Stimulated activated CD8-positive, alpha-beta memory T cell treated with anti-CD3 and anti-CD28 coated beads, Interleukin-15, amount 100 ng/mL, for 24 hours (primary cell): ENCODE measurements at regions not wholly inside any gene's neighbourhood (a gene's known extent, or its start where the extent isn't known, plus 50 kb on each side); places are given as distances from the start of the nearest gene placed in this dataset.

Experiments used
- DNase-seq: peaks from one replicate; pipeline ENCODE4 v3.0.0-alpha.2; 2020; ENCODE audit warnings: low read depth

DNA sequence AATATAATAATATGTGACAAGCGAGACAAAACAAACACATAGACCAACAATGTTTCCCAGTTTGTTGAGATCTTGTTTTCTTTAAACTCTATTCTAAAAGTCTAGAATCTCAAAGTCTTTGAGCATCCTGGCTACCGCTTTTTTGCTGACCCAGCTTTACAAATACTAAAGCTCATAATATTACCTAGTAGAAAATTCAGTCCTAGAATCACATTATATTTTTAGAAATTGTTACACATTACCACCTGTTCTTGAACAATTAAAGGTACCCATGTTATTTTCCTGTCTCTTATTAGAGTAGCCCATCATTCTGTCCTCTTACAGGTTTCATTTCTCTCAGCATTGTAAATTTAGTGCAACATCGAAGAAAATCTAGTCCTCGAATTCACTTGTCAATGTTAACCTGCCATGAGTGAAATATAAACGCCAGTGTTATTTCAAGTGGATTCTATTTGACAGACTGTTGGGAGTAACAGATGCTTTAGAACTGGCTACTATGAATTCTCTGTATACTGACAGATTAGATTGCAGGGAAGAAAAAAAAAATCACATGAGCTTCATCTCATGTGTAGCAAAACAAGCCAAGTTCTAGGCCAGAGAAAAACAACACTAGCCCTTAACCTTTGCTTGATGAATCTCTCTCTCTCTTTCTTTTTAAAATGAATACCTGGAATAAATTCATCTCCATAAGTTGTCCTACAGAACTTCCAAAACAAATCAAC lies 851.2 kb upstream of the ADAMTS5 start:
- no peak for DNase-seq

DNA sequence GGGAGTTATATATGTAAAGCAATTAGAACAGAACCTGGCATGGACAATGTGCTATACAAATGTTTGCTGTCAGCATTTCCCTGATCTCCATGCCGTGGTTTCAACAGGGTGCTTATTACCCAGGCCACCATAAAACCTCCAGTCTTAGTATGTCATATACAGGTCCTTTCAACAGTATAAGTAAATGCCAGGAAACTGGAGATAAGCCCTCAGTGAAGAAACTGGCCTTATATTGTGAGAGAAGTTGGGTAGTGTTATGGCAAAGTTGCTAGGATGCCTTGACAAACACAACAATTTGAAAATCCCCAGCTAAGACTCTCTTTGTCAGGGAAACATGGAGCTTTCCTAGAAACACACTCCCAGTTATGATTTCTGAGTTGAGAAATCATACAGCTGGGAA lies 850.2 kb upstream of the ADAMTS5 start:
- DNase-seq = no peak

DNA sequence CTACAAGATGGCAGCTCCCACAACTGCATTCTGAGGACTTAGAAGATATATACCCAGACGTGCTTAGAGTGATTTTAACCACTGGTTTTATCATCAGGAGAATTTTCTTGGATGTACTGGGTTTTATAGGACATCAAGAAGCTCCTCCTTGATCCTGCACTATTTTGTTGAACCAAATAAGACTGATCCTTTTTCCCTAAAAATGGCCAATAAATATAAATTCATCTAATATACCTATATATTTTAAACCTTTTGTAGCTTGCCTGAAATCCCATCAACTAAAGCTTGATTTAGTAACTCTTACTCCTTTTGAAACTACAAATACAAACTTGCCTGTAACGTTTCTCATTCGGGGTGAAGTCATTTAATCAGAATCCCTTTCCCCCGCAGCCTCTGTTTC lies 849.4 kb upstream of the ADAMTS5 start:
- no peak for DNase-seq

DNA sequence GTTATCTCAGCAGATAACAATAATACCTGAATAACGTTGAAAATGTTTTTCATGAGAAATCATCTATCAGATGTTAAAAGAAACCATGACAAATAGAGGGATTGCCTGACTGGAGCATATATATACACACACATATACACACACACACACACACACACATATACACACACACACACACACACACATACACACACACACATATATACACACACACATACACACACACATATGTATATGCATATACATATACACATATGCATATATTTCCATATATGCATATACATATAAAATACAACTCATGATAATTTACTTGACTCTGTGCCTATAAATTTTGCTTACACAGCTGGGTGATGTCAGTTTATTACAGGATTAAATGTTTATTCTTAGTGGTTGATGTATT lies 847.3 kb upstream of the ADAMTS5 start:
- no peak for DNase-seq

DNA sequence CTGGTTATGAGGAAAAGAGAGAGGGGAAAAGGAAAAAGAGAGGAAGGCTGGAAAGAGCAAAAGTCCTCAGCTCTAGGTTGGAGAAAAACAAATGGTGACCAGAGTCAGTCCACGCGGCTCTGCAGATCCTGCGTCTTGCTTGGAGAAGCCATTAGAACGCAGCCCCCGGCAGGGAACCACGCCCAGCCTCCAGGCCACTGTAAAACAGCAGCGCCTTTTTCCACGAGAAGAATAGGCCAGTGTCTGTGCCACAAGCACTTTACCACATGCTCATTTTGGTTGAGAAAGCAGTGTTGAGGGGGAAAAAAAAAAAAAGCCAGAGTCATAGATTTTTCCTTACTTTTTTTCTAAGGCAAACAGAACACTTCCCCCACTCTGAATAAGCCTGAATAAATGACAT lies 846.9 kb upstream of the ADAMTS5 start:
- DNase-seq = no peak

GRCh38 chr21:27813344-27813743 lies 846.5 kb upstream of the ADAMTS5 start:
- no peak for DNase-seq

DNA sequence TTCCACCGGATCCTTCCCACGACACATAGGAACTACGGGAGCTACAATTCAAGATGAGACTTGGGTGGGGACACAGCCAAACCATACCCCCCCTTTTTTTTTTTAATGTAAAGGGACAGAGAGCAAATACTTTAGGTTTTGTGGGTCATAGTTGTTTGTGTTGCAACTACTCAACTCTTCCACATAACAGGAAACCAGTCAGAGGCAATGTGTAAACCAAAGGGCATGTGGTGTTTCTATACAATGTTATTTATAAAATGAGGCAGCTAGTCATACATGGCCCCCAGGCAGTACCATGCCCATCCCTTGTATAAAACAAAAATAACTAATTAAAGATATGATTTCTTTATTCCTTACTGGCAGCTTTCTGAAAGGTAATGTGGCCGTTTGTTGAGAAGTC lies 845.4 kb upstream of the ADAMTS5 start:
- no peak for DNase-seq

- no peak for DNase-seq
These were observed 842.0 kb upstream of the ADAMTS5 start for GRCh38 chr21:27808923-27809322.

- no peak for DNase-seq
These were observed 840.7 kb upstream of the ADAMTS5 start for GRCh38 chr21:27807596-27807995.

DNA sequence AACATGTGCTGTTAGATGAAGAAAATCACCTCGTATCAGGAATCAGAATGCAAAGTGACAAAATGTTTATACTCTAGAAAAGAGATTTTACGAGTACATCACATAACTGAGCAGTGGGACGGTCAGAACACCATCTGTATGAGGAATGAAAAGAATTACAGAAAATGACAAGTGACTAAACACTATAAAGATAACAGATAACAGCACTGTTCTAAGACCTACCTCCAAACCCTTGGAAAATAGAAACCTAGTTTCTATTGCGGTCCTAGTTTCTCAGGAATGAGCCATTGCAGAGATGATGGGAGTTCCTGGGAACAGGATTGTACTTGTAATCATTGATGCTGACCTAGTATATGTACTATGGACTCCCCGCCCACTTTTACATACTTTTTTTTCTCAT lies 839.4 kb upstream of the ADAMTS5 start:
- DNase-seq = no peak

DNA sequence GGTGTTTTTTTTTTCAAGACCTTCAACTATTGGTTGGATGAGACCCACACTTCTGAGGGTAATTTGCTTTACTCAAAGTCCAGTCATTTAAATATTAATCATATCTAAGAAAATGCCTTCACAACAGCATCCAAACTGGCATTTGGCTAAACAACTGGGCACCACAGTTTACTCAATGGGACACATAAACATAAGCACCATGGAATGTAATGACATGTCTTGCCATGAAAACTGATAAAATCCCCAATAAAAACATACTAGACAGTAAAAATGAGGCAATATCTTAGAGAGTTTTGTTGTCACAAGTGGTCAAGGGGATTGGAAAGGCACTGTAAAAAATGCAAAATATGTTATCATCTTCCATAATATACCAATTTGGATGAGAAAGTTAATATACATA lies 838.8 kb upstream of the ADAMTS5 start:
- no peak for DNase-seq

GRCh38 chr21:27804515-27804914 lies 837.6 kb upstream of the ADAMTS5 start:
- DNase-seq = no peak

- DNase-seq = no peak
These were observed 836.7 kb upstream of the ADAMTS5 start for GRCh38 chr21:27803571-27803970.

DNA sequence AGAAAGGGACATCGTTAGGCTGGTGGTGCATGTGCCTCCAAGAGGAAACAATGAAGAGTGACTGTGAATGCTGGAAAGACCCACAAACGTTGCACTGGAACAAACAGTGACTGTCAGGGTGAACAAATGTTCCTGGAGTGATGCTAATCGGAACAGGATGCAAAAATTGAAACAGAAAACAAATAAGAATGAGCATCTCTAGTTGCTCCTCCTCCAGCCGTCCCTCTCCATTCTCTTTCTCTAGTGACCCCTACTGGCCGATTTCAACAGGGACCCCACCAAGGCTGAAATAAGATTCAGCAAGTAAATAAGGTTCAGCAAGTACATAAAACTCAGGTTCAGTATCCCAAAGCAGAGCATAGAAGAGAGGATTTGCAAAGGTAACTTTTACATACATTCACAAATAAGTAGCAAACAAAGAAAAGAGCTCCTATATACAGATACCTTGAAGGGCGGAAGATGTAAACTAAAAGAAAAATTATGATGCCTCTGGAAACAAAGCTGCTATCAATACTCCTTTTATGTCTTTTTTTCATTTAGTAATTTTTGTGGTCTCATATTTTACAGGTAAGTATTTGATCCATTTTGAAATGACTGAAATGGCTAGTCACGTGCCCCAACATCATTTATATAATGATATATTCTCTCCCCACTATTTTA lies 836.1 kb upstream of the ADAMTS5 start:
- DNase-seq = no peak

GRCh38 chr21:27799861-27800260 lies 833.0 kb upstream of the ADAMTS5 start:
- DNase-seq = no peak

DNA sequence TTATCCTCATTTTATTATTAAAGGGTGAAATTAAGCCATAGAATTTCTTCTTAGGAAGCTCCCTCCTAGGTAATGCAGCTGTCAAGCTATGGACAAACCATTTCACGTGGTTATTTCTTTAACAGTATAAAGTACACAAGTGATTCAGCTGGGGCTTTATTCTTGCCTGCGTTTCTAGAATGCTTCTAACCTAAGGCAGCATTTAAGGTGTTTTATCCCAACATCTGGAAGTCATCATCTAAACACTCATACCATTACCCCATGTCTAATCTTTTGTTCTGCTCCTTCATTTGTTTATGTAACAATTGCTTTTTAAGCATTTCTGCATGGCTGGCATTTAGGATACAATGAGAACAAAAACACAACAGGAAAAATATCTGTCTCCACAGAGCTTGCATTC lies 829.2 kb upstream of the ADAMTS5 start:
- no peak for DNase-seq

DNA sequence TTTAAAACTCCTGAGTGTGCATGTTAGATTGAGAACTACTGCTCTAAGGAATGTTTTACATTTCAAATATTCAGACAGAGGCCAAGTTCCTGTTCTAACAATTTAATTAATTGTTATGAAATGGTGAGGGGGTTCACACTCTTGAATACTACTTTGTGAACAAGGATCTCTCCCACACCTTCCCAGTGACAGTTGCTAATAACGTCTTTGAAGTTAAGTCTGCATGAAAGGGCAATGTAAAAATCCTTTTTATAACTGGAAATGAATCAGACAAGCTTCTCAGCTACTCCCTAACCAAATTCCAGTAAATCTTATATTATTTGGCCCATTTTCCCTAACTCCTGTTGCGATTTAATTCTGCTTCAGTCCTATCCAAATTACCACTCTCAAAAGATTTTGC lies 828.5 kb upstream of the ADAMTS5 start:
- no peak for DNase-seq

GRCh38 chr21:27793901-27794300 lies 827.0 kb upstream of the ADAMTS5 start:
- DNase-seq = no peak

DNA sequence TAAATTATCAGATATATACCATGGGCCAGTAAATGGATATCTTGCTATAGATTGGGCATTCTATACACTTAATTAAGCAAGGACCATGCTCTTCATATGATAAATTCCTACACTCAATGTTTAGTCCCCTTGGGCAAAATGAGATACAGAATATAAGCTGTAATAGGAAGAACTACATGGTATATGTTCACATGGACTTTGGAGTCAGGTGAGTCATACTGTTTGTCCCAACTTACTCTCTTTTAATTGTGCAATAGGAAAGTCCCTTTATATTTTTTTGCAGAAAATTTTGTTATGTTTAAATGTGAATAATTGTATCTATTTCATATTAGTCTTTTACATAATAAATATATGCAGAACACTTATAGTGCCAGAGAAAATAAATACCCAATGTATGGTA lies 820.2 kb upstream of the ADAMTS5 start:
- DNase-seq = no peak

DNA sequence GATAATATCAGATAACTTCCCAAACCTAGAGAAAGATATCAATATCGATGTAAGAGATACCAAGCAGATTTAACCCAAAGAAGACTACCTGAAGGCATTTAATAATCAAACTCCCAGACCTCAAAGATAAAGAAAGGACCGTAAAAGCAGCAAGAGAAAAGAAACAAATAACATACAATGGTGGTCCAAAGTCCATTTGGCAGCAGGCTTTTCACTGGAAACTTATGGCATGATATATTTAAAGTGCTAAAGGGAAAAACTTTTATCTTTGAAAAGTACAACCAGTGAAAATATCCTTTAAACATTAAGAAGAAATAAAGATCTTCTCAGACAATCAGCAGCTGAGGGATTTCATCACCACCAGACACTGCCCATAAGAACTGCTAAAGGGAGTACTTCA lies 812.7 kb upstream of the ADAMTS5 start:
- DNase-seq = no peak

GRCh38 chr21:27776925-27777553 lies 810.2 kb upstream of the ADAMTS5 start:
- no peak for DNase-seq

DNA sequence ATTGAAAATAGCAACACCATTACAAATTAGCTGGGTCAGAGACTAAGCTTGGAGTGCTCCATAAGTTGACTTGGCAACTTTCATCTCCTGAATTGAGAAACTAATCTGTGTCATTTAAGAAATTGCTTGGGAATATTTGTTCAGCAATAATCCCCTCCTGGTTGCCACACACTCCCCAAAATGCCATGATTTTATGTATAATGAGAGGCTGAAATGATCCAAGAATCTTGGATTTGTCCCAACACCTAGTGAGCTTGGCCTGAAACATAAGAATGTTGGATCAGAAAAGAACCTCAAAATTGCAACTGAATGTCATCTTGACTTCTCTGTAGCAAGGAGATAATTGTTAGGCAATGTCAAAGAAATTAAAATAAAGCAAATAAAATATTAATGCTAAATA lies 805.9 kb upstream of the ADAMTS5 start:
- no peak for DNase-seq

- DNase-seq = no peak
These were observed 805.1 kb upstream of the ADAMTS5 start for GRCh38 chr21:27771938-27772483.
